Activated CD4-positive, alpha-beta T cell treated with anti-CD3 and anti-CD28 coated beads, Interleukin-2, amount 10 ng/mL, durations not matched to agents 7 days and 5 days (primary cell): ENCODE measurements at regions not wholly inside any gene's neighbourhood (a gene's known extent, or its start where the extent isn't known, plus 50 kb on each side); places are given as distances from the start of the nearest gene placed in this dataset.

Experiments used
- CTCF ChIA-PET: fragments of 350-600 bp; sonication (Branson Sonifier 250); formaldehyde crosslinking; loops from one replicate; lab custom pipeline; 2021; ENCODE audit warnings: antibody characterized with exemption; lab: Charles Lee
- POLR2A ChIA-PET: fragments of 350-600 bp; sonication (Branson Sonifier 250); formaldehyde crosslinking; loops from one replicate; lab custom pipeline; 2021; ENCODE audit warnings: antibody characterized with exemption; lab: Charles Lee
- DNase-seq: peaks from one replicate; pipeline ENCODE4 v3.0.0-alpha.2; 2020
- H3K27ac Mint-ChIP-seq: one replicate; pipeline ENCODE4 v1.8.0; 2021; ENCODE audit warnings: mild to moderate bottlenecking, moderate library complexity, mixed read lengths
- H3K27me3 Mint-ChIP-seq: one replicate; pipeline ENCODE4 v1.8.0; 2021; ENCODE audit warnings: mixed read lengths
- H3K36me3 Mint-ChIP-seq: one replicate; pipeline ENCODE4 v1.8.0; 2021; ENCODE audit warnings: low read depth, mixed read lengths
- H3K4me1 Mint-ChIP-seq: one replicate; pipeline ENCODE4 v1.8.0; 2021; ENCODE audit warnings: mixed read lengths
- H3K4me3 Mint-ChIP-seq: one replicate; pipeline ENCODE4 v1.8.0; 2021; ENCODE audit warnings: mild to moderate bottlenecking, moderate library complexity, mixed read lengths
- H3K9me3 Mint-ChIP-seq: one replicate; pipeline ENCODE4 v1.8.0; 2021; ENCODE audit warnings: mixed read lengths

GRCh38 chr17:5635949-5636348, 51.6 kb upstream of the NLRP1 start:
- no peaks in the 10 kb centered on the region for H3K9me3 Mint-ChIP-seq
- H3K27ac Mint-ChIP-seq, result no peak overlapping the region
- H3K27me3 Mint-ChIP-seq, result peaks cover 25% of the 10 kb centered on the region
- H3K36me3 Mint-ChIP-seq, result no peaks in the 10 kb centered on the region
- no peaks in the 10 kb centered on the region for H3K4me1 Mint-ChIP-seq
- POLR2A ChIA-PET, result no interaction called here
- CTCF ChIA-PET, result no interaction called here
- DNase-seq, result no peak
- H3K4me3 Mint-ChIP-seq, result no peak overlapping the region

- Mint-ChIP-seq H3K27ac (no peak overlapping the region), H3K4me3 (no peak overlapping the region), H3K36me3 (no peaks in the 10 kb centered on the region), H3K4me1 (no peaks in the 10 kb centered on the region), H3K9me3 (no peaks in the 10 kb centered on the region), H3K27me3 (peaks cover 18% of the 10 kb centered on the region)
- POLR2A ChIA-PET, result no interaction called here
- CTCF ChIA-PET, result interaction anchor here (1.0 kb wide), 1 partner anchor 12 kb away, joined by 3 read pairs; no protein-coding TSS in a partner anchor
- DNase-seq, result no peak
These were observed 54.3 kb upstream of the NLRP1 start for GRCh38 chr17:5638596-5638995.

DNA sequence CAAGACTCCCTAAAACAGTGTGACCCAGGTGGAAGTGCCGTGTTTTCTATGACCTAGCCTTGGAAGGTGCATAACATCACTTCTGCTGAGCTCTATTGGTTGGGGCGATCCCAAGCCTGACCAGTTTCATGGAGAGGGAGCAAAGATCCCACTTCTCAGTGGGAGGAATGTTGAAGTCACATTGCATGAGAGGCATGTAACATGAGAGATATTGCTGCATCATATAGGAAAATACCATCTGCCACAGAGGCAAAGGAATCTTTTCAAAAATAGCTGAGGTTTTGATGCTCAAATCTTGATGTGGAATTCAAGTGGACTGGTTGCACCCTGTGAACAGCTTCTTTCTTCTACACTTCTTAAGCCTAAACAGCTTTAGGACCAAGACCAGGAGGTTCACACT, 56.4 kb upstream of the NLRP1 start:
- H3K4me3 Mint-ChIP-seq, result no peak overlapping the region
- H3K27ac Mint-ChIP-seq, result no peak overlapping the region
- no peaks in the 10 kb centered on the region for H3K9me3 Mint-ChIP-seq
- no peaks in the 10 kb centered on the region for H3K4me1 Mint-ChIP-seq
- ChIA-PET POLR2A (no interaction called here), CTCF (interaction anchor here (1.0 to 1.5 kb wide), 3 partner anchors 10 to 35 kb away, joined by 3 read pairs; no protein-coding TSS in a partner anchor)
- no peak for DNase-seq
- H3K36me3 Mint-ChIP-seq, result no peaks in the 10 kb centered on the region
- H3K27me3 Mint-ChIP-seq, result peaks cover 17% of the 10 kb centered on the region

DNA sequence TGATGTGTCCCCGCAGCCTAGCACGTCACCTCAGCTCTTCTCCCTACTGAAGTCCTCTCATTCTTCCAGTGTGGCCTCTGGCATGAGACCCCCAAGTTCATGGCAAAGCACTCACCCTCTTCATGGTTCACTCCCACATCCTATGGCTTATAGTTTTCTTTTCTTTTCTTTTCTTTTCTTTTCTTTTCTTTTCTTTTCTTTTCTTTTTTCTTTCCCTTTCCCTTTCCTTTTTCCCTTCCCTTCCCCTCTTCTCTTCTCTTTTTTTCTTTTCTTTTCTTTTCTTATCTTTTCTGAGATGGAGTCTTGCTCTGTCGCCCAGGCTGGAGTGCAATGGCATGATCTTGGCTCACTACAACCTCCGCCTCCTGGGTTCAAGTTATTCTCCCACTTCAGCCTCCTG, 58.4 kb upstream of the NLRP1 start:
- no peaks in the 10 kb centered on the region for H3K9me3 Mint-ChIP-seq
- H3K27ac Mint-ChIP-seq, result no peak overlapping the region
- H3K4me1 Mint-ChIP-seq, result no peaks in the 10 kb centered on the region
- ChIA-PET POLR2A (no interaction called here), CTCF (no interaction called here)
- no peak overlapping the region for H3K4me3 Mint-ChIP-seq
- DNase-seq, result no peak
- H3K36me3 Mint-ChIP-seq, result no peaks in the 10 kb centered on the region
- H3K27me3 Mint-ChIP-seq, result peaks cover 12% of the 10 kb centered on the region

DNA sequence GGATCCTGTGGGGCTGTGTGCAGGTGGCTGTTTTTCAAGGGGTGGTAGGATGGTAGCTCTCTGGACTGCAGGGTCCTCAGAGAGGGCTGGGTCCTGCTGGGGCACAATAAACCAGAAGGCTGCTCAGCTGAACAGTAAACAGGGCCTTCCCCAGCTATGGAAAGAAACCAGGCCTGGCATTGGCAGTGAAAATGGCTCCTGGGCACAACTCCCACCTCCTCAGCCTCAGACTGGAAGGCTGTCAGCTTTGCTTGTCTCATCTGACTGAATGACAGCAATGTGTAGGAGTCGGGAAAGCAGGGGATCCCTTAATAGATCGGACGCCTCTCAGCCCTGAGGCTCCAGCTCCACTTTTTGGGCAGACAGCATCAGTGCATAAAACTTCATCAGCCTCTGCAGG, 59.8 kb upstream of the NLRP1 start:
- POLR2A ChIA-PET, result no interaction called here
- Mint-ChIP-seq H3K36me3 (no peaks in the 10 kb centered on the region), H3K4me1 (no peaks in the 10 kb centered on the region), H3K4me3 (no peak overlapping the region), H3K9me3 (no peaks in the 10 kb centered on the region), H3K27me3 (peaks cover 7% of the 10 kb centered on the region), H3K27ac (no peak overlapping the region)
- DNase-seq, result no peak
- CTCF ChIA-PET, result no interaction called here

DNA sequence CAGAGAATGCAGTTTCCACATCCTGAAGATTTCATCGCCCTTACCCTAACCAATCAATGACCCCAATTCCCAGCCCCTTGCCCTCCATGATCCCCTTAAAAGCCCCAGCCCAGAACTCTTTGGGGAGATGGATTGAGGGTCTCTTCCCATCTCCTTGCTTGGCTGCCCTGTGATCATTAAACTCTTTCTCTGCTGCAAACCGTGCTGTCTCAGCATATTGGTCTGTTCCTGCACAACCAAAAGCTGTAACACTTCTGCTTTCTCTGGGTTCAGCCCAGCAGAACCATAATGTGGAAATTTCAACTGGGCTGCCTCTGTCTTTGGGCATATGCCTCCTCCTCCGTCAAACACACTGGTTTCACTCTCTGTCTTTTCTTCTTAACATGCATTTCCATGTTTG, 67.0 kb upstream of the NLRP1 start:
- Mint-ChIP-seq H3K4me3 (no peak overlapping the region), H3K4me1 (no peaks in the 10 kb centered on the region), H3K27ac (no peak overlapping the region), H3K9me3 (peaks cover 14% of the 10 kb centered on the region), H3K36me3 (no peaks in the 10 kb centered on the region), H3K27me3 (peaks cover 12% of the 10 kb centered on the region)
- no peak for DNase-seq
- ChIA-PET POLR2A (no interaction called here), CTCF (interaction anchor here (0.8 kb wide), 1 partner anchor 52 kb away, joined by 4 read pairs; no protein-coding TSS in a partner anchor)

- Mint-ChIP-seq H3K36me3 (no peaks in the 10 kb centered on the region), H3K4me3 (no peak overlapping the region), H3K27me3 (no peaks in the 10 kb centered on the region), H3K4me1 (no peaks in the 10 kb centered on the region), H3K27ac (no peak overlapping the region), H3K9me3 (no peaks in the 10 kb centered on the region)
- DNase-seq, result no peak
- ChIA-PET POLR2A (no interaction called here), CTCF (no interaction called here)
These were observed 77.3 kb upstream of the NLRP1 start for GRCh38 chr17:5661491-5662125.

DNA sequence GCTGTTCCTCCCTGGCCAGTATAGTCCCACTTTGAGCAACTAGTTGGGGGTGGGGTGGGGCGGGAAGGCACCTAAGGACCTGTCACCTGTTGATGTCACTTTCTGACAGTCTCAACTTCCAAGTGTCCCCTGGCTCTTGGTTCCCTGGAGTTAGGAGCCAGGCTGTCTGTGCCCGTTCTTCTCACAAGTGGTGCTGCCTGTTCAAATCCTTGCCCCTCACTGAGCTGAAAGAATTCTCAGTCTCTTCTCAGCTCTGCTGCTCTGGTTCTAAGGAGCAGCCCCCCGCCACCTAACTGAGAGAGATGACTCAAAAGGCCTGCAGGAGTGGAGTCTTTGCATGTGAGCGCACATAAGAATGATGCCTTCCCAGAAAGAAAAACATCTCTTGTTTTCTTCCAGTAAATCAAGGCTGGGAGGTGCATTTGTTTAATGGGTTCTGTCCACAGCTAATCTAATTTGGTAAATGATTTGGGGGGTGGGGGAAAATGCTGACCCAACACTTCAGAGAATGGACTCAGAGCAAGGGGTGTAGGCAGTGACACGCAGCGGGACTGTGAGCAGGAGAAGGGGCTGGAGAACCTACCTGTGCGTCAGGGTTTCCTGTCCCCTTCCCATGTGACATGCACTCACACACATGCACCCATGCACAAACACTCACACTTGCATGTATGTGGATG, 78.2 kb upstream of the NLRP1 start:
- no peak for DNase-seq

GRCh38 chr17:5665164-5665563, 80.9 kb upstream of the NLRP1 start:
- Mint-ChIP-seq H3K9me3 (no peaks in the 10 kb centered on the region), H3K36me3 (no peaks in the 10 kb centered on the region), H3K4me1 (no peaks in the 10 kb centered on the region), H3K27me3 (peaks cover 5% of the 10 kb centered on the region), H3K27ac (no peak overlapping the region), H3K4me3 (no peak overlapping the region)
- ChIA-PET CTCF (no interaction called here), POLR2A (no interaction called here)
- no peak for DNase-seq

More for the DNA sequence above, 78.2 kb upstream of the NLRP1 start:
- CTCF ChIA-PET, result no interaction called here
- no peak overlapping the region for H3K27ac Mint-ChIP-seq
- POLR2A ChIA-PET, result no interaction called here
- H3K9me3 Mint-ChIP-seq, result no peaks in the 10 kb centered on the region
- H3K27me3 Mint-ChIP-seq, result no peaks in the 10 kb centered on the region
- H3K4me1 Mint-ChIP-seq, result no peaks in the 10 kb centered on the region
- H3K4me3 Mint-ChIP-seq, result no peak overlapping the region
- H3K36me3 Mint-ChIP-seq, result no peaks in the 10 kb centered on the region

DNA sequence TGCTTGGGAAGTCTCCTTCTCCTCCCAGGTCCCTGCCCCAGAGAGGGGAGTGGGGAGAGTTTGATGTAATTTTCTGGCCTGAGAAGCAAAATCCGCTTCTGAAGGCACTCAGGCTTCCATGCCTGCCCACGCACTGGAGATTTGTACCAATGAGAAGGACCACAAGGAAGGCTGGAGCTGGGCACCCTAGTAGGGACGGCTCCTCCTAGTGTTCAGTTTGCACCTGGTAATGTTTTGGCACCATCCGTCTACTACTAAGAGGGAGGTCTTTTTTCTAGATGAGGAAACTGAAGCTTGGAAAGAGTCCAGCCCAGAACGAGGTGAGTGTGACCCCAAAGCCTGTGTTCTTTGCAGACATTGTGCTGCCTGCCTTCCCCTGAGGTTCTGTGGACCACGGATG, 83.6 kb upstream of the NLRP1 start:
- CTCF ChIA-PET, result no interaction called here
- Mint-ChIP-seq H3K4me1 (no peaks in the 10 kb centered on the region), H3K27ac (no peak overlapping the region), H3K36me3 (no peaks in the 10 kb centered on the region), H3K9me3 (no peaks in the 10 kb centered on the region), H3K27me3 (peaks cover 5% of the 10 kb centered on the region), H3K4me3 (no peak overlapping the region)
- POLR2A ChIA-PET, result no interaction called here
- DNase-seq, result no peak

DNA sequence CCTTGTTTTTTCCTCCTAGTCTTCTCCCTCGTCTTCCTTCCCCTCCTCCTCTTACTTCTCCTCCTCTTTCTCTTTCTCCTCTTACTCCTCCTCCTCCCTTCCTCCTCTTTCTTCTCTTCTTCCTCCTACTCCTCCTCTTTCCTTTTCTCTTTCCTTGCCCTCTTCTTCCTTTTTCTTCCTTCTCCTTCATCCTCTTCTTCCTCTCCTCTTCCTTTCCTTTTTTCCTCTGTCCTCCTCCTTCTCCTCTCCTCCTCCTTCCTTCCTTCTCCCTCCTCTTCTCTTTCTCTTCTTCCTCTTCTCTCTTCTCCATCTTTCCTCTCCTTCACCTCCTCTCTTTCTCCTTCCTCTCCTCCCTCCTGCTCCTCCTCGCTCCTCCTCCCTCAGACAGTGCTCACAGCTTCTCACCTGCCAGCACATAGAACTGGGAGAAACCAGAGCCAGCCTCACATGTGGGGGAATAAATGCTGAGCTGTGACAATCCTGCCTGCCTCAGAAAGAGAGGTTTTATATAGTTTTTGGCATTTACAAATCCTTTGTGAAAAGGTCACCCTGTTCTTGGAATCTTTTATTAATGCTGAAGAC, 84.3 kb upstream of the NLRP1 start:
- no peaks in the 10 kb centered on the region for H3K36me3 Mint-ChIP-seq
- H3K27me3 Mint-ChIP-seq, result peaks cover 5% of the 10 kb centered on the region
- DNase-seq, result no peak
- no peaks in the 10 kb centered on the region for H3K4me1 Mint-ChIP-seq
- POLR2A ChIA-PET, result no interaction called here
- H3K4me3 Mint-ChIP-seq, result no peak overlapping the region
- H3K27ac Mint-ChIP-seq, result no peak overlapping the region
- H3K9me3 Mint-ChIP-seq, result no peaks in the 10 kb centered on the region
- CTCF ChIA-PET, result no interaction called here

DNA sequence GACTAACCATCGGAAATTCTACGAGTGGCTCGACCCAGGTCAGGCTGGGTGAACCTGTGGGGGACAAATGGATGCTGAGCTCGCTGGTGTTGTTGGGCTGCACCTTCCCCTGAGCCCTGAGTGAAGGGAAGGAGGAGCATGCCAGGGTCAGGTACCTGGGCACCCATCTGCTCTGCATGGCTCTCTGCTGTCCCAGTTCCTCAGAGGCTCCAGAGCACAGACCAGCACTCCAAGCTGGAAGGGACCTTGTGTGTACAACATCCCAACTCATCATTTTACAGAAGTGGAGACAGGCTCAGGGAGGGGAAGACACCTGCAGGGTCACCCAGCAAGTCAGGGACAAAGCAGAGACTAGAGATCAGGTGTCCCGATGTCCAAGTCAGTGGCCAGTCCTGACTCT, 84.9 kb upstream of the NLRP1 start:
- H3K36me3 Mint-ChIP-seq, result no peaks in the 10 kb centered on the region
- no peaks in the 10 kb centered on the region for H3K4me1 Mint-ChIP-seq
- ChIA-PET CTCF (no interaction called here), POLR2A (no interaction called here)
- peaks cover 9% of the 10 kb centered on the region for H3K27me3 Mint-ChIP-seq
- no peak overlapping the region for H3K27ac Mint-ChIP-seq
- no peak overlapping the region for H3K4me3 Mint-ChIP-seq
- no peaks in the 10 kb centered on the region for H3K9me3 Mint-ChIP-seq
- DNase-seq, result no peak

DNA sequence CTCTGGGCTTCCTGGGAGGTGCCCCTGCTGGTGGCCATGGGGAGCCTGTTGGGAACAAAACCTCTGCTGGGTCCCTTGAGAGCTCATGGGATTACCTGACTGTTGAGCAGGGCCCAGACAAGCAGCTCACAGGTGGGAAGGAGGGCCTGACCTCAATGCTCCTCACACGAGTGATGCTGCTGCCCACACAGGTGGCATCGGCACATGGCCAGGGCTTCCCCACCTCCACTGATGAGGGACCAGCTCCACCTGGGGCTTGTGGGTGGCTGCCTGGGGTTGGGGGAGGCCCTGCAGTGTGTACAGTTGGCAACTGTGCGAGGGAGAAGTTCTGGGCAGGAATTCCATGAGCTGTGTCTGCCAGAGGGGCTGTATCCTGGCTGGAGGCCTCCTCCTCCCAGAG, 87.8 kb upstream of the NLRP1 start:
- H3K27ac Mint-ChIP-seq, result no peak overlapping the region
- H3K27me3 Mint-ChIP-seq, result peaks cover 9% of the 10 kb centered on the region
- ChIA-PET POLR2A (no interaction called here), CTCF (no interaction called here)
- H3K4me1 Mint-ChIP-seq, result no peaks in the 10 kb centered on the region
- no peak overlapping the region for H3K4me3 Mint-ChIP-seq
- no peaks in the 10 kb centered on the region for H3K36me3 Mint-ChIP-seq
- no peak for DNase-seq
- H3K9me3 Mint-ChIP-seq, result no peaks in the 10 kb centered on the region
